Naive thymus-derived CD4-positive, alpha-beta T cell (primary cell): ENCODE measurements at regions not wholly inside any gene's neighbourhood (a gene's known extent, or its start where the extent isn't known, plus 50 kb on each side); places are given as distances from the start of the nearest gene placed in this dataset.

ENCODE experiments used
- ATAC-seq: fragments of 150-1000 bp; cut with Tn5 transposase; 2 replicates; pipeline ENCODE4 v1.10.0; 2021; ENCODE audit warnings: mild to moderate bottlenecking, moderate library complexity
- CTCF ChIA-PET: fragments of 350-600 bp; sonication (Branson Sonifier 250); formaldehyde crosslinking; loops from one replicate; lab custom pipeline; 2021; ENCODE audit warnings: antibody characterized with exemption; lab: Charles Lee
- POLR2A ChIA-PET: fragments of 350-600 bp; sonication (Branson Sonifier 250); formaldehyde crosslinking; loops from one replicate; lab custom pipeline; 2021; ENCODE audit warnings: antibody characterized with exemption, inconsistent platforms; lab: Charles Lee
- DNase-seq, 9 donors: peaks; one replicate each; pipeline versions ENCODE4 v3.0.0 to v3.0.0-alpha.2; 2020 to 2022; ENCODE audit warnings: mixed read lengths in 1 of 9
- H3K27ac ChIP-seq: one replicate; pipeline ENCODE4 v1.7.0; 2013; ENCODE audit warnings: mild to moderate bottlenecking, low read depth, low read length, moderate library complexity
- H3K27me3 ChIP-seq, 2 donors: one replicate each; pipeline ENCODE4 v1.7.0; 2013; ENCODE audit warnings: low read length in 2 of 2, mild to moderate bottlenecking in 2 of 2, moderate library complexity in 2 of 2; ENCODE audit not compliant: control insufficient read depth in 2 of 2, insufficient read depth in 2 of 2
- H3K36me3 ChIP-seq, 3 experiments: 1 replicate in 2 of 3; 2 replicates in 1 of 3; pipeline ENCODE4 v1.7.0; 2013; ENCODE audit warnings: low read length in 3 of 3, mild to moderate bottlenecking in 3 of 3, moderate library complexity in 1 of 3; ENCODE audit not compliant: insufficient read depth in 3 of 3, control insufficient read depth in 2 of 3
- H3K4me1 ChIP-seq, 2 donors: one replicate each; pipeline ENCODE4 v1.7.0; 2013; ENCODE audit warnings: low read length in 2 of 2, mild to moderate bottlenecking in 2 of 2, moderate library complexity in 1 of 2; ENCODE audit not compliant: control insufficient read depth in 2 of 2, insufficient read depth in 2 of 2
- H3K4me3 ChIP-seq: 2 replicates; pipeline ENCODE4 v1.7.0; 2013; ENCODE audit warnings: mild to moderate bottlenecking, low read length
- H3K9me3 ChIP-seq, 3 experiments: 1 replicate in 2 of 3; 2 replicates in 1 of 3; pipeline ENCODE4 v1.7.0; 2013; ENCODE audit warnings: low read length in 3 of 3; ENCODE audit not compliant: control insufficient read depth in 2 of 3
- H3K27ac Mint-ChIP-seq, 9 donors: one replicate each; pipeline ENCODE4 v1.8.0; 2020 to 2022; ENCODE audit warnings: mixed read lengths in 9 of 9, mild to moderate bottlenecking in 8 of 9, moderate library complexity in 5 of 9, inconsistent platforms in 2 of 9
- H3K27me3 Mint-ChIP-seq, 5 donors: one replicate each; pipeline ENCODE4 v1.8.0; 2021 to 2022; ENCODE audit warnings: mixed read lengths in 5 of 5, mild to moderate bottlenecking in 1 of 5
- H3K36me3 Mint-ChIP-seq, 5 donors: one replicate each; pipeline ENCODE4 v1.8.0; 2020 to 2022; ENCODE audit warnings: mixed read lengths in 5 of 5, mild to moderate bottlenecking in 3 of 5, inconsistent platforms in 1 of 5
- H3K4me1 Mint-ChIP-seq, 7 donors: one replicate each; pipeline ENCODE4 v1.8.0; 2020 to 2022; ENCODE audit warnings: mixed read lengths in 7 of 7, mild to moderate bottlenecking in 3 of 7, inconsistent platforms in 1 of 7
- H3K4me3 Mint-ChIP-seq, 10 donors: one replicate each; pipeline ENCODE4 v1.8.0; 2020 to 2022; ENCODE audit warnings: mild to moderate bottlenecking in 10 of 10, mixed read lengths in 10 of 10, moderate library complexity in 6 of 10, inconsistent platforms in 2 of 10
- H3K9me3 Mint-ChIP-seq, 11 donors: one replicate each; pipeline ENCODE4 v1.8.0; 2020 to 2022; ENCODE audit warnings: mixed read lengths in 11 of 11, mild to moderate bottlenecking in 4 of 11, inconsistent platforms in 1 of 11, moderate library complexity in 1 of 11
- intact Hi-C, 2 donors: fragments of 100-400 bp; cut with micrococcal nuclease; formaldehyde crosslinking; loops; one replicate each; pipeline ENCODE4 v1.15.1; 2023

- Mint-ChIP-seq H3K27ac (no peak overlapping the region), H3K36me3 (no peaks in the 10 kb centered on the region), H3K9me3 (peaks cover 0 to 6% (median 0%) of the 10 kb centered on the region in 11 donors), H3K27me3 (peaks cover 0 to 6% (median 2%) of the 10 kb centered on the region in 5 donors), H3K4me3 (no peak overlapping the region), H3K4me1 (peaks cover 0 to 14% (median 0%) of the 10 kb centered on the region in 7 donors)
- no peak for ATAC-seq
- CTCF ChIA-PET, result no interaction called here
- Histone ChIP-seq H3K27me3 (no peaks in the 10 kb centered on the region), H3K4me3 (no peak overlapping the region), H3K9me3 (no peaks in the 10 kb centered on the region), H3K36me3 (no peaks in the 10 kb centered on the region), H3K4me1 (no peaks in the 10 kb centered on the region), H3K27ac (no peak overlapping the region)
- peak in 1 of 9 donors; percentile 3 for DNase-seq
- intact Hi-C loops, result loop anchor here in 1 of 2 donors (10.0 kb wide), 2 partner anchors 451 to 929 kb away; no protein-coding TSS in a partner anchor
- POLR2A ChIA-PET, result no interaction called here
These were observed 139.1 kb upstream of the P2RY1 start for GRCh38 chr3:152695840-152696239.

GRCh38 chr3:152696962-152697361, 138.0 kb upstream of the P2RY1 start:
- no peak overlapping the region for H3K27ac ChIP-seq
- H3K27me3 Mint-ChIP-seq, result peaks cover 0 to 10% (median 4%) of the 10 kb centered on the region in 5 donors
- peaks cover 0 to 14% (median 0%) of the 10 kb centered on the region in 7 donors for H3K4me1 Mint-ChIP-seq
- no peaks in the 10 kb centered on the region for H3K27me3 ChIP-seq
- H3K4me3 Mint-ChIP-seq, result no peak overlapping the region
- no peaks in the 10 kb centered on the region for H3K36me3 ChIP-seq
- no peak overlapping the region for H3K27ac Mint-ChIP-seq
- POLR2A ChIA-PET, result no interaction called here
- H3K36me3 Mint-ChIP-seq, result no peaks in the 10 kb centered on the region
- no peak for DNase-seq
- H3K4me1 ChIP-seq, result no peaks in the 10 kb centered on the region
- H3K9me3 ChIP-seq, result no peaks in the 10 kb centered on the region
- no peak for ATAC-seq
- no peak overlapping the region for H3K4me3 ChIP-seq
- intact Hi-C loops, result loop anchor here in 1 of 2 donors (10.0 kb wide), 2 partner anchors 452 to 928 kb away; no protein-coding TSS in a partner anchor
- peaks cover 0 to 6% (median 0%) of the 10 kb centered on the region in 11 donors for H3K9me3 Mint-ChIP-seq
- CTCF ChIA-PET, result no interaction called here

- H3K4me1 Mint-ChIP-seq, result no peaks in the 10 kb centered on the region
- POLR2A ChIA-PET, result interaction anchor here (0.6 kb wide), 1 partner anchor 42 kb away, joined by 3 read pairs; no protein-coding TSS in a partner anchor
These were observed 131.6 kb upstream of the P2RY1 start for GRCh38 chr3:152703245-152703890.

GRCh38 chr3:152706991-152707713, 127.8 kb upstream of the P2RY1 start:
- ChIA-PET POLR2A (no interaction called here), CTCF (no interaction called here)
- no peak overlapping the region for H3K27ac ChIP-seq
- no peak overlapping the region for H3K4me3 Mint-ChIP-seq
- H3K4me3 ChIP-seq, result no peak overlapping the region
- H3K27me3 ChIP-seq, result no peaks in the 10 kb centered on the region
- DNase-seq, result no peak
- H3K9me3 Mint-ChIP-seq, result peaks cover 0 to 1% (median 0%) of the 10 kb centered on the region in 11 donors
- H3K36me3 ChIP-seq, result no peaks in the 10 kb centered on the region
- no peak for ATAC-seq
- H3K27me3 Mint-ChIP-seq, result peaks cover 0 to 20% (median 0%) of the 10 kb centered on the region in 5 donors
- intact Hi-C loops, result no loop called here
- no peaks in the 10 kb centered on the region for H3K9me3 ChIP-seq
- no peaks in the 10 kb centered on the region for H3K36me3 Mint-ChIP-seq
- no peak overlapping the region for H3K27ac Mint-ChIP-seq
- no peaks in the 10 kb centered on the region for H3K4me1 ChIP-seq
- no peaks in the 10 kb centered on the region for H3K4me1 Mint-ChIP-seq

More at GRCh38 chr3:152703245-152703890, 131.6 kb upstream of the P2RY1 start:
- H3K4me3 ChIP-seq, result no peak overlapping the region
- H3K9me3 ChIP-seq, result no peaks in the 10 kb centered on the region
- no peaks in the 10 kb centered on the region for H3K4me1 ChIP-seq
- H3K27ac ChIP-seq, result no peak overlapping the region
- H3K36me3 ChIP-seq, result no peaks in the 10 kb centered on the region
- ATAC-seq, result no peak
- Mint-ChIP-seq H3K36me3 (no peaks in the 10 kb centered on the region), H3K4me3 (no peak overlapping the region), H3K9me3 (peaks cover 0 to 6% (median 0%) of the 10 kb centered on the region in 11 donors), H3K27me3 (peaks cover 0 to 30% (median 4%) of the 10 kb centered on the region in 5 donors), H3K27ac (no peak overlapping the region)
- no peaks in the 10 kb centered on the region for H3K27me3 ChIP-seq
- CTCF ChIA-PET, result no interaction called here
- intact Hi-C loops, result no loop called here
- DNase-seq, result no peak

GRCh38 chr3:152709659-152710058, 125.3 kb upstream of the P2RY1 start:
- ChIA-PET POLR2A (no interaction called here), CTCF (no interaction called here)
- Histone ChIP-seq H3K9me3 (no peaks in the 10 kb centered on the region), H3K27ac (no peak overlapping the region), H3K4me1 (no peaks in the 10 kb centered on the region), H3K36me3 (no peaks in the 10 kb centered on the region), H3K27me3 (no peaks in the 10 kb centered on the region), H3K4me3 (no peak overlapping the region)
- H3K27ac Mint-ChIP-seq, result no peak overlapping the region
- no peaks in the 10 kb centered on the region for H3K4me1 Mint-ChIP-seq
- DNase-seq (no peak), ATAC-seq (no peak)
- no peaks in the 10 kb centered on the region for H3K36me3 Mint-ChIP-seq
- H3K27me3 Mint-ChIP-seq, result peaks cover 0 to 13% (median 0%) of the 10 kb centered on the region in 5 donors
- no peak overlapping the region for H3K4me3 Mint-ChIP-seq
- H3K9me3 Mint-ChIP-seq, result peaks cover 0 to 1% (median 0%) of the 10 kb centered on the region in 11 donors
- intact Hi-C loops, result no loop called here

- Mint-ChIP-seq H3K4me1 (no peaks in the 10 kb centered on the region), H3K36me3 (no peaks in the 10 kb centered on the region), H3K4me3 (no peak overlapping the region), H3K27ac (no peak overlapping the region), H3K9me3 (no peaks in the 10 kb centered on the region), H3K27me3 (peaks cover 0 to 13% (median 0%) of the 10 kb centered on the region in 5 donors)
- POLR2A ChIA-PET, result no interaction called here
- CTCF ChIA-PET, result no interaction called here
- Histone ChIP-seq H3K4me1 (no peaks in the 10 kb centered on the region), H3K36me3 (no peaks in the 10 kb centered on the region), H3K27me3 (no peaks in the 10 kb centered on the region), H3K4me3 (no peak overlapping the region), H3K9me3 (no peaks in the 10 kb centered on the region), H3K27ac (no peak overlapping the region)
- intact Hi-C loops, result no loop called here
- no peak for ATAC-seq
- no peak for DNase-seq
These were observed 124.4 kb upstream of the P2RY1 start for GRCh38 chr3:152710549-152710948.
